H1 (cell line): ENCODE measurements at regions not wholly inside any gene's neighbourhood (a gene's known extent, or its start where the extent isn't known, plus 50 kb on each side); places are given as distances from the start of the nearest gene placed in this dataset.

ENCODE experiments used
- FOSL1 ChIP-seq: IDR thresholded peaks from 2 replicates; pipeline ENCODE4 v1.6.1; 2011; ENCODE audit warnings: mild to moderate bottlenecking, low read depth, low read length, moderate library complexity; ENCODE audit not compliant: insufficient read depth
- HDAC2 ChIP-seq, 2 experiments: fragments of 300-600 bp in 1 of 2; sonication (generic) in 1 of 2; IDR thresholded peaks; 2 replicates each; pipeline ENCODE4 v1.6.1; 2011 to 2012; ENCODE audit warnings: low read depth in 2 of 2, low read length in 2 of 2, mild to moderate bottlenecking in 2 of 2, moderate library complexity in 2 of 2, borderline replicate concordance in 1 of 2, inconsistent platforms in 1 of 2
- POLR2AphosphoS5 ChIP-seq: IDR thresholded peaks from 2 replicates; pipeline ENCODE4 v1.6.1; 2011; ENCODE audit warnings: low read depth, low read length
- POU5F1 ChIP-seq: IDR thresholded peaks from 2 replicates; pipeline ENCODE4 v1.6.1; 2011; ENCODE audit warnings: low read depth, mild to moderate bottlenecking, low read length, moderate library complexity
- RNF2 ChIP-seq: fragments of 200-900, 300-1000 bp; sonication (generic); IDR thresholded peaks from 2 replicates; pipeline ENCODE4 v1.7.1; 2016; ENCODE audit warnings: borderline replicate concordance, low read depth, mild to moderate bottlenecking, antibody characterized with exemption, low read length; ENCODE audit not compliant: poor library complexity, severe bottlenecking; ENCODE audit errors: missing control alignments
- SP1 ChIP-seq: IDR thresholded peaks from 2 replicates; pipeline ENCODE4 v1.6.1; 2011; ENCODE audit warnings: low read depth, low read length
- SUZ12 ChIP-seq: fragments of 200-600 bp; sonication (generic); IDR thresholded peaks from 2 replicates; pipeline ENCODE4 v1.6.1; 2012; ENCODE audit warnings: mild to moderate bottlenecking, inconsistent platforms, low read length, moderate library complexity, mixed read lengths
- TF ChIP-seq, protein P1 (sequence below): fragments of 300-600 bp; sonication (generic); IDR thresholded peaks from 2 replicates; pipeline ENCODE4 v1.7.1; 2012; ENCODE audit warnings: low read length, moderate library complexity, mild to moderate bottlenecking, inconsistent platforms; ENCODE audit not compliant: insufficient replicate concordance

DNA sequence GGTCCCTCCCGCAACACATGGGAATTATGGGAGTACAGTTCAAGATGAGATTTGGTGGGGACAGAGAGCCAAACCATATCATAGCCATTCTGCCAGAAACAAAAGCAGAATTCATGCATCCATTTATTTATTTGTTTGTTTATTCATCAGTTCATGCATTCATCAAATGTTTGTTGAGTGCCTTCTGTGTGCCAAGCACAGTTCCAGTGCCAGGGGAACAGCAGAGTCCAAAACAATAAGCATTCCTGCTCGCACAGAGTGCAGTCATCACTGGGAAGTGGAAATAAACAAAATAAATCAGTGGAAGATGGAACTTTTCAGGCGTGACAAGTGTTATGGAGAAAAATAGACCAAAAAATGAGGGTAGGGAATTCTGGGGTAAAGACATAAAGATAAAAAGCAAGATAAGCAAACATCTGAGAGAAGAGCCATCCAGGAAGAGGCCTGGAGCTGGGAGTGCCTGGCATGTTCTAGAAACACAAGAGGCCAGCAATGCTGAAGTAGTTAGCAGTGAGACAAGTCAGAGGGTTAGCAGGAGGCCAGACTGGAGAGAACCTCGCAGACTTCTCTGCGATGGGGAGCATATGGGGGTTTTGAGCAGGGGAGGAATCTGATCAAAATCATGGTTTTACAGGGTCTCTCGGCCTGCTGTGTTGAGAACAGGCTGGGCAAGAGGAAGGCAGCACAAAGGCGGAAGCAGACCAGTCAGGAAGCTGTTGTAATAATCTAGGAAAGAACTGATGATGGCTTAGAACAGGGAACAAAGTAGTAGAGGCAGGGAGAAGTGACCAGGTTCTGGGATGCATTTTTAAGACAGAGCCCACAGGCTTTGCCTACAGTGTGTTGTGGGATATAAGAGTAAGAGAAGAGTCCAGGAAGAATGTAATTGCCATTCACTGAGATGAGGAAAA is 113.2 kb downstream of the GLUL start (continued):
- TF ChIP-seq, protein P1, sequence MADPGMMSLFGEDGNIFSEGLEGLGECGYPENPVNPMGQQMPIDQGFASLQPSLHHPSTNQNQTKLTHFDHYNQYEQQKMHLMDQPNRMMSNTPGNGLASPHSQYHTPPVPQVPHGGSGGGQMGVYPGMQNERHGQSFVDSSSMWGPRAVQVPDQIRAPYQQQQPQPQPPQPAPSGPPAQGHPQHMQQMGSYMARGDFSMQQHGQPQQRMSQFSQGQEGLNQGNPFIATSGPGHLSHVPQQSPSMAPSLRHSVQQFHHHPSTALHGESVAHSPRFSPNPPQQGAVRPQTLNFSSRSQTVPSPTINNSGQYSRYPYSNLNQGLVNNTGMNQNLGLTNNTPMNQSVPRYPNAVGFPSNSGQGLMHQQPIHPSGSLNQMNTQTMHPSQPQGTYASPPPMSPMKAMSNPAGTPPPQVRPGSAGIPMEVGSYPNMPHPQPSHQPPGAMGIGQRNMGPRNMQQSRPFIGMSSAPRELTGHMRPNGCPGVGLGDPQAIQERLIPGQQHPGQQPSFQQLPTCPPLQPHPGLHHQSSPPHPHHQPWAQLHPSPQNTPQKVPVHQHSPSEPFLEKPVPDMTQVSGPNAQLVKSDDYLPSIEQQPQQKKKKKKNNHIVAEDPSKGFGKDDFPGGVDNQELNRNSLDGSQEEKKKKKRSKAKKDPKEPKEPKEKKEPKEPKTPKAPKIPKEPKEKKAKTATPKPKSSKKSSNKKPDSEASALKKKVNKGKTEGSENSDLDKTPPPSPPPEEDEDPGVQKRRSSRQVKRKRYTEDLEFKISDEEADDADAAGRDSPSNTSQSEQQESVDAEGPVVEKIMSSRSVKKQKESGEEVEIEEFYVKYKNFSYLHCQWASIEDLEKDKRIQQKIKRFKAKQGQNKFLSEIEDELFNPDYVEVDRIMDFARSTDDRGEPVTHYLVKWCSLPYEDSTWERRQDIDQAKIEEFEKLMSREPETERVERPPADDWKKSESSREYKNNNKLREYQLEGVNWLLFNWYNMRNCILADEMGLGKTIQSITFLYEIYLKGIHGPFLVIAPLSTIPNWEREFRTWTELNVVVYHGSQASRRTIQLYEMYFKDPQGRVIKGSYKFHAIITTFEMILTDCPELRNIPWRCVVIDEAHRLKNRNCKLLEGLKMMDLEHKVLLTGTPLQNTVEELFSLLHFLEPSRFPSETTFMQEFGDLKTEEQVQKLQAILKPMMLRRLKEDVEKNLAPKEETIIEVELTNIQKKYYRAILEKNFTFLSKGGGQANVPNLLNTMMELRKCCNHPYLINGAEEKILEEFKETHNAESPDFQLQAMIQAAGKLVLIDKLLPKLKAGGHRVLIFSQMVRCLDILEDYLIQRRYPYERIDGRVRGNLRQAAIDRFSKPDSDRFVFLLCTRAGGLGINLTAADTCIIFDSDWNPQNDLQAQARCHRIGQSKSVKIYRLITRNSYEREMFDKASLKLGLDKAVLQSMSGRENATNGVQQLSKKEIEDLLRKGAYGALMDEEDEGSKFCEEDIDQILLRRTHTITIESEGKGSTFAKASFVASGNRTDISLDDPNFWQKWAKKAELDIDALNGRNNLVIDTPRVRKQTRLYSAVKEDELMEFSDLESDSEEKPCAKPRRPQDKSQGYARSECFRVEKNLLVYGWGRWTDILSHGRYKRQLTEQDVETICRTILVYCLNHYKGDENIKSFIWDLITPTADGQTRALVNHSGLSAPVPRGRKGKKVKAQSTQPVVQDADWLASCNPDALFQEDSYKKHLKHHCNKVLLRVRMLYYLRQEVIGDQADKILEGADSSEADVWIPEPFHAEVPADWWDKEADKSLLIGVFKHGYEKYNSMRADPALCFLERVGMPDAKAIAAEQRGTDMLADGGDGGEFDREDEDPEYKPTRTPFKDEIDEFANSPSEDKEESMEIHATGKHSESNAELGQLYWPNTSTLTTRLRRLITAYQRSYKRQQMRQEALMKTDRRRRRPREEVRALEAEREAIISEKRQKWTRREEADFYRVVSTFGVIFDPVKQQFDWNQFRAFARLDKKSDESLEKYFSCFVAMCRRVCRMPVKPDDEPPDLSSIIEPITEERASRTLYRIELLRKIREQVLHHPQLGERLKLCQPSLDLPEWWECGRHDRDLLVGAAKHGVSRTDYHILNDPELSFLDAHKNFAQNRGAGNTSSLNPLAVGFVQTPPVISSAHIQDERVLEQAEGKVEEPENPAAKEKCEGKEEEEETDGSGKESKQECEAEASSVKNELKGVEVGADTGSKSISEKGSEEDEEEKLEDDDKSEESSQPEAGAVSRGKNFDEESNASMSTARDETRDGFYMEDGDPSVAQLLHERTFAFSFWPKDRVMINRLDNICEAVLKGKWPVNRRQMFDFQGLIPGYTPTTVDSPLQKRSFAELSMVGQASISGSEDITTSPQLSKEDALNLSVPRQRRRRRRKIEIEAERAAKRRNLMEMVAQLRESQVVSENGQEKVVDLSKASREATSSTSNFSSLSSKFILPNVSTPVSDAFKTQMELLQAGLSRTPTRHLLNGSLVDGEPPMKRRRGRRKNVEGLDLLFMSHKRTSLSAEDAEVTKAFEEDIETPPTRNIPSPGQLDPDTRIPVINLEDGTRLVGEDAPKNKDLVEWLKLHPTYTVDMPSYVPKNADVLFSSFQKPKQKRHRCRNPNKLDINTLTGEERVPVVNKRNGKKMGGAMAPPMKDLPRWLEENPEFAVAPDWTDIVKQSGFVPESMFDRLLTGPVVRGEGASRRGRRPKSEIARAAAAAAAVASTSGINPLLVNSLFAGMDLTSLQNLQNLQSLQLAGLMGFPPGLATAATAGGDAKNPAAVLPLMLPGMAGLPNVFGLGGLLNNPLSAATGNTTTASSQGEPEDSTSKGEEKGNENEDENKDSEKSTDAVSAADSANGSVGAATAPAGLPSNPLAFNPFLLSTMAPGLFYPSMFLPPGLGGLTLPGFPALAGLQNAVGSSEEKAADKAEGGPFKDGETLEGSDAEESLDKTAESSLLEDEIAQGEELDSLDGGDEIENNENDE: no peak
- no peak for TF ChIP-seq SUZ12
- no peak for TF ChIP-seq SP1
- TF ChIP-seq RNF2: no peak
- no peak for TF ChIP-seq HDAC2 (IDR thresholded peaks at IDR 0.05; ENCODE audit: borderline replicate concordance in 1 of 2, low read depth in 2 of 2, low read length in 2 of 2)
- no peak for TF ChIP-seq FOSL1
- TF ChIP-seq POLR2AphosphoS5: no peak
- TF ChIP-seq POU5F1: no peak
